D721Med (cell line): ENCODE measurements at regions not wholly inside any gene's neighbourhood (a gene's known extent, or its start where the extent isn't known, plus 50 kb on each side); places are given as distances from the start of the nearest gene placed in this dataset.
A peak's percentile ranks its signal among the peaks of the same experiment; 100 is the strongest.
"Not testable (repeated sequence)": the region's sequence is repeated elsewhere in the genome, so short reads cannot be mapped to it uniquely, and the experiment has no call there.

ENCODE experiments used
- DNase-seq: peaks from one replicate; pipeline ENCODE4 v3.0.0; 2011; ENCODE audit warnings: low spot score; ENCODE audit not compliant: insufficient read length
- FAIRE-seq: peaks from 2 replicates; lab custom pipeline; 2011; peaks lifted over from hg19 to GRCh38; lab: Jason Lieb, UNC
- CTCF ChIP-seq: IDR thresholded peaks from 2 replicates; pipeline ENCODE4 v1.5.1; 2012; ENCODE audit warnings: mild to moderate bottlenecking, control low read depth; ENCODE audit not compliant: insufficient read depth; ENCODE audit errors: missing control alignments

DNA sequence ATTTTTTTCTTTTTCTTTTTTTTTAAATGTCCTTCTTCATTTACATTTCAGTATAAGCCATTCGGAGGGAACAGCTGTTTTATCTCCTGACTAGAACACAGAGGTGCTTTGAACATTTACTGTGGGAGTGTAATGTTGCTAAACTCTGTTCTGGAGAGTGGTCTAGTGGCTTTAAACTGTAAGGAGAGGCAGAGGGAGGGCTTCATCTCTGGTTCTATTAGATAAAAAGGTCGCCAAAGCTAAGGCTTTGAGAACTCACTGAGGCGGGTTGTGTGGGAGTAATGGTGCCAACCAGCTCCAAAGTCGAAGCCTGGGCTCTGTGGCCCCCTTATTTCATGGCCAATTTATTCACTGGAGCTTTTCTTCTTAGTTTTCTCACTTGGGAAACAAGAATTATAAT is 133.2 kb downstream of the ANXA2 start:
- DNase-seq, result no peak
- no peak for FAIRE-seq
- no peak for TF ChIP-seq CTCF

DNA sequence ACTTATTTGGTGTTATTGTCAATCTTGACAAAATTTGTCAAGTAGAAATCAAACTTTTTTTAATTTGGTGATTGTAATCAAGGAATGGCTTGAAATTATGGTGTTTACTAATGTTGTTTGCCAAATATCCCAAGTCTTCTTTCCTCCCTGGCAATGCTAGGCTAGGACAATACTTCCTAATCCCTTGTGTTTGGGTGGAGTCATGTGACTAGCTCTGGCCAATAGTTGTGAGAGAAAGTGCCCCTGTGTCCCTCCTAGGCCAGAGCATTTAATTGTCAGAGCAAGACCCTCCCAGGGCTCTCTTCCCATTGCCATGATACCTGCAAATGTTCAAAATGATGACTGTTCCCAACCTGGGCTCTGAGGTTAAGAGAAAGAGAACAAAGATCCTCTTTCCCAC is 132.7 kb downstream of the ANXA2 start:
- TF ChIP-seq CTCF, result no peak
- DNase-seq, result no peak
- FAIRE-seq, result no peak

DNA sequence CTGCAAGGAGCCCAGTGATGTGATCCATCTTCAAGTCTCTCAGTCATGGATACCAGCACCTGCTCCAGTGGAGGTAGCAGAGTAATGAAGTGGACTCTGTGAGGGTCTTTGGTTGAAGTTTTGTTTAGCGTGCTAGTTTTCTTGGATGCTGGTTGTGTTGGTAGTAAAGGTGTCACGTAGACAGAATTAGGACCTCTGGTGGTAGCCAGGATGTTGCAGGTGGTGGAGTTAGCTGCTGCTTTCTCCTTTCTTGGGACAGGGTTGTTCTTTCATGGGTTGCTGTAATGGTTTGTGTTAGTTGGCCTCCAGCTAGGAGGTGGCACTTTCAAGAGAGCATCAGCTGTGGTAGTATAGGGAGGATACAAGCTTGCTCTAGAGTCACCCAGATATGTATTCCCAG is 125.2 kb downstream of the ANXA2 start:
- no peak for TF ChIP-seq CTCF
- DNase-seq (no peak), FAIRE-seq (no peak)

- no peak for TF ChIP-seq CTCF
- DNase-seq (no peak), FAIRE-seq (no peak)
These were observed 122.2 kb downstream of the ANXA2 start for GRCh38 chr15:60275624-60276023.

- FAIRE-seq (no peak), DNase-seq (no peak)
- TF ChIP-seq CTCF, result no peak
These were observed 118.9 kb downstream of the ANXA2 start for GRCh38 chr15:60278879-60279278.

- TF ChIP-seq CTCF, result no peak
- no peak for DNase-seq
- peak; percentile 74 for FAIRE-seq
These were observed 117.5 kb downstream of the ANXA2 start for GRCh38 chr15:60280259-60280658.

DNA sequence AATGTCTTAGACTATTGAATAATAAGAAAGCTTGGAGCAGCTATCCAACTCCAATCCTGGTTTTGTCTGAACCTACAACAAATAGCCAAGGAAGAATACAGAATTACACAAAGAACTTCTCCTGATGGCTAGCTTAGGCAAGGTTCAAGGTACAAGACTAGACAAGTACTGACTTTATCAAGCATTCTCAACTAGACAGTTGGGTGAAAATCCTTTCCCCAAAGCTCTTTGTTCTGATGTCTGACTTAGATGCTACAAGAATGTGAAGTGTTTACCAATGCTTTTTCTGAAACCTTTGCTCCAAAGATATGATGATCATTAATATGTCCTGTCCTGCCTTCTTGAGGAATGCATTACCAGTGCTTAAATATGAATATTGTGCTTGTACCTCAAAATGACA is 113.8 kb downstream of the ANXA2 start:
- FAIRE-seq (no peak), DNase-seq (no peak)
- no peak for TF ChIP-seq CTCF

DNA sequence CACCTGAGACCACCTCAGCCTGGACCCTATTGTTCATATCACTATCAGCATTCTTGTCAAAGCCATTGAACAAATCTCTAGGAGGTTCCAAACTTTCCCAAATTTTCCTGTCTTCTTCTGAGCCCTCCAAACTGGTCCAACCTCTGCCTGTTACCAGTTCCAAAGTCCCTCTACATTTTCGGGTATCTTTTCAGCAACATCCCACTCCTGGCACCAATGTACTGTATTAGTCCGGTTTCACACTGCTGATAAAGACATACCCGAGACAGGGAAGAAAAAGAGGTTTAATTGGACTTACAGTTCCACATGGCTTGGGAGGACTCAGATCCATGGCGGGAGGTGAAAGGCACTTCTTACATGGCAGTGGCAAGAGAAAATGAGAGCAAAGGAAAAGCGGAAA is 101.9 kb downstream of the ANXA2 start:
- not testable (repeated sequence) for DNase-seq, FAIRE-seq
